Endodermal cell (in vitro differentiated cells): ENCODE measurements at regions not wholly inside any gene's neighbourhood (a gene's known extent, or its start where the extent isn't known, plus 50 kb on each side); places are given as distances from the start of the nearest gene placed in this dataset.

Source experiments
- DNase-seq: peaks from one replicate; pipeline ENCODE4 v3.0.0-alpha.2; 2017
- H3K27ac ChIP-seq: 2 replicates; pipeline ENCODE4 v1.5.1; 2013; ENCODE audit warnings: mild to moderate bottlenecking, low read depth, low read length, moderate library complexity
- H3K27me3 ChIP-seq: 2 replicates; pipeline ENCODE4 v1.6.1; 2013; ENCODE audit warnings: mild to moderate bottlenecking, low read length, moderate library complexity; ENCODE audit not compliant: insufficient read depth, control insufficient read depth, poor library complexity, severe bottlenecking
- H3K36me3 ChIP-seq: 2 replicates; pipeline ENCODE4 v1.7.0; 2013; ENCODE audit warnings: mild to moderate bottlenecking, low read length, moderate library complexity; ENCODE audit not compliant: control insufficient read depth, insufficient read depth
- H3K4me1 ChIP-seq: one replicate; pipeline ENCODE4 v1.7.0; 2013; ENCODE audit warnings: low read length; ENCODE audit not compliant: control insufficient read depth, insufficient read depth
- H3K4me3 ChIP-seq: 2 replicates; pipeline ENCODE4 v1.5.1; 2013; ENCODE audit warnings: mild to moderate bottlenecking, low read length, moderate library complexity
- H3K9ac ChIP-seq: 2 replicates; pipeline ENCODE4 v1.6.1; 2013; ENCODE audit warnings: mild to moderate bottlenecking, low read length, moderate library complexity; ENCODE audit not compliant: poor library complexity, severe bottlenecking; ENCODE audit errors: extremely low read depth
- H3K9me3 ChIP-seq: 2 replicates; pipeline ENCODE4 v1.6.1; 2013; ENCODE audit warnings: mild to moderate bottlenecking, low read length, moderate library complexity; ENCODE audit not compliant: control insufficient read depth
- H3K27ac Mint-ChIP-seq: 2 replicates; pipeline ENCODE4 v1.8.0; 2020; ENCODE audit warnings: mixed read lengths
- H3K27me3 Mint-ChIP-seq: 2 replicates; pipeline ENCODE4 v1.8.0; 2021; ENCODE audit warnings: mild to moderate bottlenecking, mixed read lengths; ENCODE audit not compliant: insufficient read depth
- H3K36me3 Mint-ChIP-seq: 2 replicates; pipeline ENCODE4 v1.8.0; 2020; ENCODE audit warnings: low read depth, mixed read lengths
- H3K4me1 Mint-ChIP-seq: 2 replicates; pipeline ENCODE4 v1.8.0; 2020; ENCODE audit warnings: mixed read lengths
- H3K4me3 Mint-ChIP-seq: 2 replicates; pipeline ENCODE4 v1.8.0; 2020; ENCODE audit warnings: mild to moderate bottlenecking, moderate library complexity, mixed read lengths
- H3K9me3 Mint-ChIP-seq: 2 replicates; pipeline ENCODE4 v1.8.0; 2020; ENCODE audit warnings: mild to moderate bottlenecking, mixed read lengths
- CTCF ChIP-seq: fragments of 200-600 bp; sonication (generic); conservative IDR thresholded peaks from 2 replicates; pipeline ENCODE4 v1.5.0; 2021; ENCODE audit warnings: antibody characterized with exemption, mild to moderate bottlenecking
- WGBS, 2 experiments: methylation state at CpG; one replicate each; pipeline versions ENCODE4 v1.1.5 to v1.1.7; 2013; ENCODE audit warnings: missing lambda C conversion rate in 2 of 2, mixed read lengths in 1 of 2; ENCODE audit not compliant: insufficient coverage in 1 of 2, insufficient read length in 1 of 2; 5-methylcytosine and 5-hydroxymethylcytosine counted together

DNA sequence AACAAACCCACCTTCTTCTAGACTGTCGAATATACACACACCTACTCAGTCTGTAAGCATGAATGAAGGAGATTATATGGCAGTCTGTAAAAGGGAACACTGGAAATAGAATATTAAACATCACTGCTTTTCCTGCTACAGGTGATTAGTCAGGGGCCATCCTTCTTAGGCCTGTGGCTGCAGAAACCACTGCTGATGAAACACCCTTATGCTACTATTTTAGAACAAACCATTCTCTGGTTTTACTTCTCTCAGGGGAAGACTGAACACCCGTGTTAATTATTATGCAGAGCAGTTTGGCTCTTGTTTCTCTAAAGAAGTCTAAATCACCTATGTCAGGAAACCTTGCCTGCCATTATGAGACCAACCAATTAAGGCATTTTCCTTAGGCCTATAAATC is 351.1 kb upstream of the KLF6 start:
- H3K4me1 Mint-ChIP-seq = no peaks in the 10 kb centered on the region
- Histone ChIP-seq H3K9me3 (peaks cover 14% of the 10 kb centered on the region), H3K9ac (no peak overlapping the region), H3K4me3 (no peak overlapping the region), H3K4me1 (peaks cover under 1% of the 10 kb centered on the region), H3K36me3 (no peaks in the 10 kb centered on the region), H3K27me3 (no peaks in the 10 kb centered on the region), H3K27ac (no peak overlapping the region)
- WGBS, 2 experiments = 83 to 88% methylated on average over 1 of the region's 2 CpGs
- peaks cover 2% of the 10 kb centered on the region for H3K27me3 Mint-ChIP-seq
- TF ChIP-seq CTCF = no peak
- no peak overlapping the region for H3K4me3 Mint-ChIP-seq
- H3K27ac Mint-ChIP-seq = no peak overlapping the region
- no peak for DNase-seq
- H3K9me3 Mint-ChIP-seq = peaks cover 16% of the 10 kb centered on the region
- H3K36me3 Mint-ChIP-seq = peaks cover 4% of the 10 kb centered on the region

DNA sequence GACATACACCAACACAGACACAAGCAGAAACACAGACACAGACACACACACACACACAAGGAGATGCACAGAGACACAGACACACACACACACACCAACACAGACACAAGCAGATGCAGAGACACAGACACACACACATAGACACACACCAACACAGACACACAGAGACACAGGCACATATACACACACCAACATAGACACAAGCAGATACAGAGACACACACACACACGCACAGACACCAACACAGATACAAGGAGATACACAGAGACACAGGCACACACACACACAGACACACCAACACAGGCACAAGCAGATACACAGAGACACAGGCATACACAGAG is 347.2 kb upstream of the KLF6 start:
- Histone ChIP-seq H3K4me1 (peaks cover 20% of the 10 kb centered on the region), H3K9me3 (peaks cover 4% of the 10 kb centered on the region), H3K27me3 (no peaks in the 10 kb centered on the region), H3K36me3 (no peaks in the 10 kb centered on the region), H3K9ac (no peak overlapping the region), H3K27ac (no peak overlapping the region), H3K4me3 (no peak overlapping the region)
- no peak overlapping the region for H3K4me3 Mint-ChIP-seq
- H3K27me3 Mint-ChIP-seq = peaks cover 2% of the 10 kb centered on the region
- WGBS, 2 experiments = 80 to 96% methylated on average over 1 of the region's 1 CpG
- H3K9me3 Mint-ChIP-seq = peaks cover 5% of the 10 kb centered on the region
- no peaks in the 10 kb centered on the region for H3K36me3 Mint-ChIP-seq
- no peak overlapping the region for H3K27ac Mint-ChIP-seq
- peaks cover 22% of the 10 kb centered on the region for H3K4me1 Mint-ChIP-seq
- no peak for DNase-seq
- TF ChIP-seq CTCF = no peak

DNA sequence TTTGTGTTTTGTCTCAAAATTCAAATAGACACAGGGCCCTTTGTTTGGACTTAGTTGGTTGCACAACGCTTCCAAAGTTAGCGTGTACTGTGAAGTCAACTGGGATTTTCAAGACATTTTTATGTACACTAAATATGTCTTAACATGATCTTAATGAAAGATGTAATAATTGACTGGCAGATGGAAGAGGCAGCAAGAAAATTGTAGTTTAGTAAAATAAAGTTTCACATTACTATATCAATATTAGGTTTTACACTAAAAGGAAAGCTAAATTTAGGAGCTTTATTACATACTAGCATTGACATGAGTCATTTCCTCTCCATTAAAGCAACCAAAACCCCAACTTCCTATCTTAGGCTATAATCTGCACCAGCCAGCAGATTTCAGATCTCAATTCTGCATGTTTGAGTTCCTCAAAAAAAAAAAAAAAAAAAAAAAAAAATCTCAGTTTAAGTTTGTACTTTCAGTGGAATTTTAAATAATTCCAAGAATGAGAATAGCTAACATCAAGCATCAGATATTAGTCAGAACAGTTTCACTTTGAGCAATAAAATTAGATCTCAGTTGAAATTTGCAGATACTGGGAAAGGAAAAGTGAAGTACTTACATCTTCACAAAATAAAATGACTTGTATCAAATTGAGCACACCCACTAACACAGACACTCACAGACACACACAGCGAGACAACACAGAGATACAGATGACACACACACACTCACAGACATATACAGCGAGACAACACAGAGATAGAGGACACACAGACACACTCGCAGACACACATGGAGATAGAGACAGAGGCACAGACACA is 346.6 kb upstream of the KLF6 start:
- TF ChIP-seq CTCF = no peak
- Histone ChIP-seq H3K36me3 (no peaks in the 10 kb centered on the region), H3K9ac (no peak overlapping the region), H3K27me3 (no peaks in the 10 kb centered on the region), H3K4me1 (peaks cover 20% of the 10 kb centered on the region), H3K9me3 (peaks cover 10% of the 10 kb centered on the region), H3K4me3 (no peak overlapping the region), H3K27ac (no peak overlapping the region)
- H3K4me3 Mint-ChIP-seq = no peak overlapping the region
- peaks cover under 1% of the 10 kb centered on the region for H3K36me3 Mint-ChIP-seq
- no peak for DNase-seq
- peaks cover 2% of the 10 kb centered on the region for H3K27me3 Mint-ChIP-seq
- H3K9me3 Mint-ChIP-seq = peaks cover 10% of the 10 kb centered on the region
- H3K27ac Mint-ChIP-seq = no peak overlapping the region
- 95% methylated on average over 5 of the region's 5 CpGs; no CpG with 5 or more reads in 1 of the 2 experiments for WGBS, 2 experiments
- H3K4me1 Mint-ChIP-seq = peaks cover 22% of the 10 kb centered on the region
